PC-3 (cell line): ENCODE measurements at regions not wholly inside any gene's neighbourhood (a gene's known extent, or its start where the extent isn't known, plus 50 kb on each side); places are given as distances from the start of the nearest gene placed in this dataset.

ENCODE experiments used
- ATAC-seq: fragments of 200-7000 bp; cut with Tn5 transposase; 2 replicates; pipeline ENCODE4 v1.9.1; 2020; ENCODE audit warnings: mild to moderate bottlenecking, moderate library complexity
- BruUV-seq: library from RNA; stranded (reverse); fragments of 400-500 nt; replicated peaks from 2 replicates; lab custom pipeline; 2021; lab: Mats Ljungman, UMichigan
- CTCF ChIA-PET: fragments of 300-600 bp; sonication (Branson Sonifier 250); formaldehyde crosslinking; loops from one replicate; lab custom pipeline; 2022; ENCODE audit warnings: antibody characterized with exemption; lab: Charles Lee
- POLR2A ChIA-PET: fragments of 300-600 bp; sonication (Branson Sonifier 250); formaldehyde crosslinking; loops from one replicate; lab custom pipeline; 2022; ENCODE audit warnings: antibody characterized with exemption; ENCODE audit not compliant: unreplicated experiment; lab: Charles Lee
- DNase-seq: peaks from one replicate; pipeline ENCODE4 v3.0.0-alpha.2; 2015
- H2AFZ ChIP-seq: fragments of 300-600 bp; sonication (generic); 2 replicates; pipeline ENCODE4 v1.6.0; 2016; ENCODE audit warnings: antibody characterized with exemption, low read length
- H3F3A ChIP-seq: fragments of 300-600 bp; sonication (generic); one replicate; pipeline ENCODE4 v1.6.0; 2017; ENCODE audit warnings: antibody characterized with exemption, low read length, control low read depth, mild to moderate bottlenecking; ENCODE audit not compliant: unreplicated experiment
- H3K27ac ChIP-seq: fragments of 300-600 bp; sonication (generic); 2 replicates; pipeline ENCODE4 v1.5.1; 2016; ENCODE audit warnings: mild to moderate bottlenecking, low read length
- H3K27me3 ChIP-seq: fragments of 300-600 bp; sonication (generic); 2 replicates; pipeline ENCODE4 v1.6.1; 2016; ENCODE audit warnings: low read length, mixed read lengths
- H3K36me3 ChIP-seq: fragments of 300-600 bp; sonication (generic); 2 replicates; pipeline ENCODE4 v1.6.1; 2016; ENCODE audit warnings: low read depth, mixed run types, low read length, mixed read lengths
- H3K4me1 ChIP-seq: fragments of 300-600 bp; sonication (generic); 2 replicates; pipeline ENCODE4 v1.5.1; 2016; ENCODE audit warnings: low read length; ENCODE audit not compliant: insufficient read depth
- H3K4me2 ChIP-seq: fragments of 300-600 bp; sonication (generic); 2 replicates; pipeline ENCODE4 v1.6.0; 2016; ENCODE audit warnings: low read length
- H3K4me3 ChIP-seq: fragments of 300-600 bp; sonication (generic); 2 replicates; pipeline ENCODE4 v1.5.1; 2016; ENCODE audit warnings: mild to moderate bottlenecking, low read length, mixed read lengths
- H3K79me2 ChIP-seq: fragments of 300-600 bp; sonication (generic); 2 replicates; pipeline ENCODE4 v1.6.1; 2017; ENCODE audit warnings: low read length, mixed read lengths
- H3K9ac ChIP-seq: fragments of 300-600 bp; sonication (generic); 2 replicates; pipeline ENCODE4 v1.6.0; 2016; ENCODE audit warnings: mild to moderate bottlenecking, low read length
- H3K9me2 ChIP-seq: fragments of 300-600 bp; sonication (generic); replicated peaks from 2 replicates; pipeline ENCODE4 v1.6.1; 2016; ENCODE audit warnings: mixed run types, low read length, mixed read lengths
- H3K9me3 ChIP-seq: fragments of 300-600 bp; sonication (generic); 2 replicates; pipeline ENCODE4 v1.6.1; 2016; ENCODE audit warnings: low read length, mixed read lengths
- H4K20me1 ChIP-seq: fragments of 300-600 bp; sonication (generic); 2 replicates; pipeline ENCODE4 v1.6.1; 2016; ENCODE audit warnings: low read length, mixed read lengths
- CTCF ChIP-seq: fragments of 300-600 bp; sonication (generic); conservative IDR thresholded peaks from 2 replicates; pipeline ENCODE4 v1.5.1; 2017; ENCODE audit warnings: antibody characterized with exemption, low read depth, mild to moderate bottlenecking, low read length
- EZH2 ChIP-seq: fragments of 300-600 bp; sonication (generic); IDR thresholded peaks from one replicate; pipeline ENCODE4 v1.6.1; 2017; ENCODE audit warnings: antibody characterized with exemption, mild to moderate bottlenecking, low read length; ENCODE audit not compliant: unreplicated experiment
- EZH2phosphoT487 ChIP-seq: fragments of 300-600 bp; sonication (generic); IDR thresholded peaks from 2 replicates; pipeline ENCODE4 v1.6.1; 2018; ENCODE audit warnings: mild to moderate bottlenecking, antibody characterized with exemption, low read length, borderline replicate concordance
- intact Hi-C: fragments of 100-400 bp; cut with micrococcal nuclease; formaldehyde crosslinking; loops from 2 replicates; pipeline ENCODE4 v1.9.0; 2023

GRCh38 chr18:65946777-65947176 is 196.0 kb downstream of the CDH7 start:
- ATAC-seq, result no peak

GRCh38 chr18:65943268-65943667 is 192.5 kb downstream of the CDH7 start:
- no peak for ATAC-seq
- POLR2A ChIA-PET, result no interaction called here
- no peaks in the 10 kb centered on the region for H3F3A ChIP-seq

More at GRCh38 chr18:65946777-65947176, 196.0 kb downstream of the CDH7 start:
- Histone ChIP-seq H3F3A (no peaks in the 10 kb centered on the region), H3K9ac (no peak overlapping the region), H2AFZ (no peak overlapping the region), H3K27ac (no peak overlapping the region), H3K36me3 (no peaks in the 10 kb centered on the region), H3K4me3 (no peak overlapping the region), H4K20me1 (no peaks in the 10 kb centered on the region), H3K27me3 (no peaks in the 10 kb centered on the region), H3K4me1 (no peaks in the 10 kb centered on the region), H3K9me3 (no peaks in the 10 kb centered on the region), H3K9me2 (no peaks in the 10 kb centered on the region), H3K4me2 (no peak overlapping the region), H3K79me2 (no peaks in the 10 kb centered on the region)
- no peak for TF ChIP-seq CTCF
- no peak for TF ChIP-seq EZH2
- no peak for TF ChIP-seq EZH2phosphoT487
- ChIA-PET CTCF (no interaction called here), POLR2A (no interaction called here)
- BruUV-seq, result no TSS peak
- DNase-seq, result no peak
- intact Hi-C loops, result no loop called here

More at GRCh38 chr18:65943268-65943667, 192.5 kb downstream of the CDH7 start:
- H3K4me2 ChIP-seq, result no peak overlapping the region
- H3K4me1 ChIP-seq, result no peaks in the 10 kb centered on the region
- H3K9me2 ChIP-seq, result no peaks in the 10 kb centered on the region
- no peak overlapping the region for H3K9ac ChIP-seq
- no peaks in the 10 kb centered on the region for H3K79me2 ChIP-seq
- no peak for TF ChIP-seq EZH2
- no peak for TF ChIP-seq CTCF
- TF ChIP-seq EZH2phosphoT487, result no peak
- H3K27ac ChIP-seq, result no peak overlapping the region
- H3K36me3 ChIP-seq, result no peaks in the 10 kb centered on the region
- intact Hi-C loops, result no loop called here
- H2AFZ ChIP-seq, result no peak overlapping the region
- no peaks in the 10 kb centered on the region for H3K9me3 ChIP-seq
- no peaks in the 10 kb centered on the region for H4K20me1 ChIP-seq
- BruUV-seq, result no TSS peak
- H3K27me3 ChIP-seq, result no peaks in the 10 kb centered on the region
- DNase-seq, result no peak
- CTCF ChIA-PET, result interaction anchor here (0.8 kb wide), 1 partner anchor 340 kb away, joined by 3 read pairs; no protein-coding TSS in a partner anchor
- H3K4me3 ChIP-seq, result no peak overlapping the region
